A204.1 (cell line): ENCODE measurements at regions not wholly inside any gene's neighbourhood (a gene's known extent, or its start where the extent isn't known, plus 50 kb on each side); places are given as distances from the start of the nearest gene placed in this dataset.
"Not testable (repeated sequence)": the region's sequence is repeated elsewhere in the genome, so short reads cannot be mapped to it uniquely, and the experiment has no call there.

Experiments
- FAIRE-seq: peaks from 2 replicates; lab custom pipeline; 2012; peaks lifted over from hg19 to GRCh38; lab: Jason Lieb, UNC

DNA sequence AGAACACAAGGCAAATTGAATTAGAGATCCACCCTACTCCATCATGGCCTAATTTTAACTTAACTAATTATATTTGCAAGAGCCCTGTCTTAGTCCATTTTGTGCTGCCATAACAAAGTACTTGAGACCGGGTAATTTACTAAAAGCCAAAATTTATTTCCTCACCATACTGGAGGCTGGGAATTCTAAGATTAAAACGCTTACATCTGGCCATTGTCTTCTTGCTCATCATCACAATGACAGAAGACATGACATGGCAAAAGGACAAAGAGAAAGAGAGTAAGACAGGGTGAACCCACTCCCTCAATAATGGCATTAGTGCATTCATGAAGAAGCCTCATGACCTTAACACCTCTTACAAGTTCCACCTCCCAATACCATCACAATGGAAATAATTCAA lies 1068.6 kb downstream of the DNAJB9 start:
- no peak for FAIRE-seq

DNA sequence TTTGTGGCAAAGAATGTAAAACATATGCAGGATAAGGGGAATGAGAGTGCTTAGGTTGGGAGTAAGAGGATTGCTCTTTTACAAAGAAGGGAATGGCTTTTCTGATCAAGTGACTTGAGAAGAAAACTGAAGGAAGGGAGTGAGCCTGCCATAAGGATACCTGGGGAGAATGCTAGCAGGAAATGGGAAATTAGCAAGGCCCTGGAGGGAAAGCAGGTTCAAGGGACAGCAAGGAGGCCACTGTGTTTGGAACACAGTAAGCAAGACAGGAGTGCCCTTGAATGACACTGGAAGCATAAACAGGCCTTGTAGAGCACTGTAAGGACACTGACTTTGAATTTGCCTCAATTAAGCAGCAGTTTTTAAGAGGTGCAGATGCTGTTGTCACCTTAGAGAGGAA lies 1069.9 kb downstream of the DNAJB9 start:
- FAIRE-seq: no peak

DNA sequence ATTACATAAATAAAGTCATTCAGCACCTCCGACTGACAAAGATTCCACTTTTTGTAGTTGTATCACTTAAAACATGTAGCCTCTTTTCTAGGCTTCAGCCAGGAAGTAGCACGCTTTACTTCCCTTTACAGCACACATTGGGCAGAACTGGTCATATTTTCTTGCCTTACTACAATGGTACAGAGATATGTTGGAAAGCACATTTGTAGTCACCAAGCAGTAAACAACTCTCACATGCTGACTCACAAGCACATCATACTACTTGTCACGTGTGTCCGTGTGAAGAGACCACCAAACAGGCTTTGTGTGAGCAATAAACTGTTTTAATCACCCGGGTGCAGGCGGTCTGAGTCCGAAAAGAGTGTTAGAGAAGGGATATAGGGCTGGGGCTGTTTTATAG lies 1071.8 kb downstream of the DNAJB9 start:
- FAIRE-seq: no peak

DNA sequence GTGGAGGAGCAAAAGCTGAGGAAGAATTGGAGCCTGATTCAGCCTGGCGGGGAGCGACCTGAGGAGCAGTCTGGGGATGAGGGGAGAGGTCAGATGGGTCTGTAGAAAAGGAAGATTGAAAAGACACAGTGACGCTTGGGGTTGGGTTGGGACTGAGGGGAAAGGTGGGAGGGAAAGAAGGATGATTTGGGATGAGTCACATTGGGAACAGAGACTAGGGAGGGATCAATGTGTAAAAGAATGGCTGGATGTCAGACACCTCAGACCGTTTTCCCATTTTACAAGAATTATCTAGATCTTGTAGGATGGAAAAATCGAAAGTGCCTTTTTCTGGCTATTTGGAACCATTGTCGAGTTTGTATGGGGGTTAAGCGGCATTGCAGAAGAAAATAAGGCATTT lies 1076.5 kb downstream of the DNAJB9 start:
- FAIRE-seq: no peak

DNA sequence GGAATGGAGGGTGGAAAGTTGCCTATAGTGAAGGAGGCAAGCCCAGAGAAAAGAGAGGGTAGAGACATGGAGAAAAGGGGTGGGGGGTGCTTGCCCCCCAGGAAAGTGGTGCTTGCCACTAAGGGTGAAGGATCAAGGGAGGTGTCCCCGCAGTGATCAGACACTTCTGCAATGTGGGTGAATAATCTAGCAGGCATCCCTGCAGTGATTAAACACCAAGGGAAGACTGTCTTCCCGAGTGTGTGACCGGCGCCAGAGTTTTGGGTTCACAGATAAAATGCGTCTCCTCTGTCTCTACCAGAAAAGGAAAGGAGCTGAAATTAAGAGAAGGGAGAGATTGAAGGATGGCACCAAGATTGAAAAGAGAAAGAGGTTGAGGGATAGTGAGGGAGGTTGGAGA lies 1076.9 kb downstream of the DNAJB9 start:
- not testable (repeated sequence) for FAIRE-seq

DNA sequence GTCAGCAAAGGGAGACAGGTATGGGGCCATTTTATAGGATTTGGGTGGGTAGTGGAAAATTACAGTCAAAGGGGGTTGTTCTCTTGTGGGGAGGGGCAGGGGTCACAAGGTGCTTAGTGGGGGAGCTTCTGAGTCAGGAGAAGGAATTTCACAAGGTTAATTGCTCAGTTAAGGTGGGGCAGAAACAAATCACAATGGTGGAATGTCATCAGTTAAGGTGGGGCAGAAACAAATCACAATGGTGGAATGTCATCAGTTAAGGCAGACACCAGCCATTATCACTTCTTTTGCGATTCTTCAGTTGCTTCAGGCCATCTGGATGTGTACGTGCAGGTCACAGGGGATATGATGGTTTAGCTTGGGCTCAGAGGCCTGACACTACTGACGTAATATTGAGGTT lies 1077.6 kb downstream of the DNAJB9 start:
- not testable (repeated sequence) for FAIRE-seq

DNA sequence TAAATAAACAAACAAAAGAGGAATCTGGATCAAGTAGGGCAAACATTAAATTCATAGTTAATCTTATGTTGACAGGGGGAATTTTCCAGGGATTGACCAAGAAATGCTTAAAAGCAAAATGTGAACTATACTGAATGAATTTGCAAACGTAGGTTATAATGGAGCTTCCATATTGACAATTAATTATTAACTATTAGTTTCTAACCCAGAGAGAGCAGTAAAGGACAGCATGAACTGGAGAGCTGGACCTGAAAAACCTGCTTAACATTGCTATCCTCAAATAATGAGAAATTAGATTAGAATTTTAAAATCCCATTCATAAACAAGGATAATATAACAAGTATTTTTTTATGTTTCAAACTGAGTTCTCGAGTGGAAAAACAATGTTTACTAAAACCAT lies 1089.6 kb downstream of the DNAJB9 start:
- no peak for FAIRE-seq

DNA sequence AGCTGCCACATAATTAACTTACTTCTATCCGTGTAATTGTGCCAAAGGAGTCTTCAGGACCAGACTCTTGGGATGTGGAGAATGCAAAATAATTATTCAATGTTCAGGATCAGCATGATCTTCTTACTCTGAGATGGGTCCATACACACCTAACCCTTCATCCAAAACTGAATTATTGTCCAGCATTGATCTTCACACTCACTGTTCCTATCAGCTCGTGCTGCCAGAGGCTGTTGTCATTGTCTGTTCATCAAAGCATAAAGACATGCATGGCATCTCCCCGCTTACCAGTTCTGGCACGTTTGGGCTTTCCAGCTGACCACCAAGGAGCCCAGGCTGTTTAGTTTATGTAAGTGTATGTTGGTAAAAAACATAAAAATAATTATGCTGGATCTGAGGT lies 1090.7 kb downstream of the DNAJB9 start:
- no peak for FAIRE-seq

DNA sequence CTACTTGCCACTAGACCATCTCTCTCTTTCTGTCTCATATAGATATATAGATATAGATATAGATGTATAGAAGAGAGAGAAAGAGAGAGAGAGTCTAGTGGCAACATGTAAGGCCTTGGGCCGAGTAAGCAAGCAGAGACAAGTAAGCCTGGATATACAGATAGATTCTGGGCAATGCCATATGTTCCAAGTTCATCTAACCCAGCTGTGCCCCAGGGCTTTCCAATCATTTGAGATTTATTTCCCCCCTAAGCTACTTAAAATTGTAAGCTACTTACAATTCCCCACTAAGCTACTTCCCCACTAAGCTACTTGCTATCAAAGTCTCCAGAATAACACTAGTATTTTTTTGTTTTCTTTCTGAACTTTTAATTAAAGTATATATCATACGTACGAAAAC lies 1094.1 kb downstream of the DNAJB9 start:
- FAIRE-seq: no peak

DNA sequence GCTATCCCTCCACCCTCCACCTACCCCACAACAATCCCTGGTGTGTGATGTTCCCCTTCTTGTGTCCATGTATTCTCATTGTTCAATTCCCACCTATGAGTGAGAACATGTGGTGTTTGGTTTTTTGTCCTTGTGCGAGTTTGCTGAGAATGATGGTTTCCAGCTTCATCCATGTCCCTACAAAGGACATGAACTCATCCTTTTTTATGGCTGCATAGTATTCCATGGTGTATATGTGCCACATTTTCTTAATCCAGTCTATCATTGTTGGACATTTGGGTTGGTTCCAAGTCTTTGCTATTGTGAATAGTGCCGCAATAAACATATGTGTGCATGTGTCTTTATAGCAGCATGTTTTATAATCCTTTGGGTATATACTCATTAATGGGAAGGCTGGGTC lies 1117.6 kb downstream of the DNAJB9 start:
- FAIRE-seq: not testable (repeated sequence)

DNA sequence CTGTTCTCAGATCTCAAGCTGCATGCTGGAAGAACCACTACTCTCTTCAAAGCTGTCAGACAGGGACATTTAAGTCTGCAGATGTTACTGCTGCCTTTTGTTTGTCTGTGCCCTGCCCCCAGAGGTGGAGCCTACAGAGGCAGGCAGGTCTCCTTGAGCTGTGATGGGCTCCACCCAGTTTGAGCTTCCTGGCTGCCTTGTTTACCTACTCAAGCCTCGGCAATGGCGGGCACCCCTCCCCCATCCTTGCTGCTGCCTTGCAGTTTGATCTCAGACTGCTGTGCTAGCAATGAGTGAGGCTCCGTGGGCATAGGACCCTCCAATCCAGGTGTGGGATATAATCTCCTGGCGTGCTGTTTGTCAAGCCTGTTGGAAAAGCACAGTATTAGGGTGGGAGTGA lies 1122.9 kb downstream of the DNAJB9 start:
- FAIRE-seq: not testable (repeated sequence)

DNA sequence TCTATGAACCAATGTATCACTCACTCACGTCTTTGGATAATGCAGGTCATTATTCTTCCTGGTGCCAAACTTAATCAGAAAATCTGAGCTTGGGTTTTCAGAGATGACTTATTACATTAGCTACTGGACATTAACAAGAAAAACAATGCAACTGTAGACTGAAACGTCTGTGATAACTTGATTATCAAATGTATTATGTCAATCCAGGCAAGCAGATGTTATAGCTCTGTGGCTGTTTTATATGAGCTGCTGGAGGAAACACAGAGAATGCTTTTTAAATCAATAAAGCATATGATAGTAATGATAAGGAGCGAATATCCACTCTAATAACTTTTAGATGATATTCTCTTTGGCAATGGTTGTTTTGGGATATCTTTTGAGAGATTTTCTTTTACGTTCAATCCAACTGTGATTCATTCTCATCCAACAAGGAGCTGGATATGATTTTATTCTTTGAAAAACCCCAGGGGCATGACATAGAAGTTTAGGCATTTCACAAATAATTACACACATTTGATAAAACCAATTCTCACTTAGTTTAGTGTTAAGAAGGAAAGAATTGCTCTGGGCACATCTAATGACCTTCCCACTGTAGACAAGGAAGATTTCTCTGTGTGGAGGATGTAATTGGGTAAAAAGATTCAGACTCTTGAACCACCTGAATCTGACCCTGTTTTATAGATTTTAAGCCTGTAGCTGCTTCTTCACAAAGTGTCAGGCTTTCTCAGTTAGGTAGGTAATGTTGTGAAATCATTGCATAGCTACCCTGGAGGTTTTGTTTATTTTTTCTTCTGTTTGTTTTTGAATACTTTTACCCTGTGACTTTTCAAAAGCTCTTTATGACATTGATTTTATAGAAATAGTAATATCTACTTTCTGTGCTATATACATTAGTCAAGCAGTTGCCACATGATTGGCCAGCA lies 1124.7 kb downstream of the DNAJB9 start:
- FAIRE-seq: no peak

DNA sequence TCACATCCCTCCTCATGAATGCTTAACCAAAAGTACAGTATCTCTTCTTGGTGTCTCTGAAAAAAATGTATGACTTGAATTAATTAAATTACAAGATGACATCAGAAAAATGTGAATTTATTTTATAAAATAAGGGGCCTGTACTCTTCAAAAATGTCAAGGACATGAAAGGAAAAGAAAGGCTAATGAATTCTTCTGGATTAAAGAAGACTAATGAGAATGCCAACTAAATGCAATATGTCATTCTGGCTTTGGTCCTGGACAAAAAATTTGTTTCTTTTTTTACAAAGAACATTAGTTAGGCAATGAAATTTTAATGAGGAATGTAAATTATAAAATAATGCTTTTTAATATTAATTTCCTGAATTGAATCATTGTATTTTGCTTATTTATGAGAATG lies 1125.7 kb downstream of the DNAJB9 start:
- no peak for FAIRE-seq

DNA sequence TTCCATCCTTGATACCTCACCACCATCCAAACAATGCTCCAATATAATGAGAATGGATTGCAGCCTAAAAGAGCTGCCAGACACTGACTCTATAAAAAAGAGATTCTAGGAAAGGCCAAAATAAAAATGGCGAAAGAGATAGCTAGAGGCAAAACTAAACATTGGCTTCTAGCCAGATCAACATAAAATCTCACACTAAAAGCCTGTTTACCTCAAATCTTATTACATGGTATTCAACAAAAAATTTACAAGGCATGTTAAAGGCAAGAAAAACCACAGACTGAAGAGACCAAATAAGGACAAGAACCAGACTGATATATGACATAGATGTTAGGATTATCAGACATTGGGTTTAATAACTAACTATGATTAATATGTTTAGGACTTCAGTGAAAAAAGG lies 1127.0 kb downstream of the DNAJB9 start:
- FAIRE-seq: no peak

DNA sequence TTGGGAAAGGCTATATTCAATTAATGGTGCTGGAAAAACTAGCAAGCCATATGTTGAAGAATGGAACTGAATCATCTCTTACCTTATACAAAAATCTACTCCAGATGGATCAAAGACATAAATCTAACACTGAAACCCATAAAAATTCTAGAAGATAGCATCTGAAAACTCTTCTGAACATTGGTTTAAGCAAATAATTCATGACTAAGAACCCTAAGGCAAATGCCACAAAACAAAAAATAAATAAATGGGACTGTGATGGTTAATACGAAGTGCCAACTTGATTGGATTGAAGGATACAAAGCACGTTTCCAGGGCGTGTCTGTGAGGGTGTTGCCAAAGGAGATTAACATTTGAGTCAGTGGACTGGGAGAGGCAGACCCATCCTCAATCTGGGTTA lies 1130.0 kb downstream of the DNAJB9 start:
- FAIRE-seq: no peak

DNA sequence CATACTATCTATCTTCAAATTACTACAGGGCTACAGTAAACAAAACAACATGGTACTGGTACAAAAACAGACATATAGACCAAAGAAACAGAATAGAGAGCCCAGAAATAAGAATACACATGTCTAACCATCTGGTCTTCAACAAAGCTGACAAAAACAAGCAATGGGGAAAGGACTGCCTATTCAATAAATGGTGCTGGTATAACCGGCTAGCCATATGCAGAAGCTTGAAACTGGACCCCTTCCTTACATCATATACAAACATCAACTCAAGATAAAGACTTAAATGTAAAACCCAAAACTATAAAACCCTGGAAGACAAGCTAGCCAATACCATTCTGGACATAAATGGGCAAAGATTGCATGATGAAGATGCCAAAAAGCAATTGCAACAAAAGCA lies 1143.7 kb downstream of the DNAJB9 start:
- FAIRE-seq: no peak

DNA sequence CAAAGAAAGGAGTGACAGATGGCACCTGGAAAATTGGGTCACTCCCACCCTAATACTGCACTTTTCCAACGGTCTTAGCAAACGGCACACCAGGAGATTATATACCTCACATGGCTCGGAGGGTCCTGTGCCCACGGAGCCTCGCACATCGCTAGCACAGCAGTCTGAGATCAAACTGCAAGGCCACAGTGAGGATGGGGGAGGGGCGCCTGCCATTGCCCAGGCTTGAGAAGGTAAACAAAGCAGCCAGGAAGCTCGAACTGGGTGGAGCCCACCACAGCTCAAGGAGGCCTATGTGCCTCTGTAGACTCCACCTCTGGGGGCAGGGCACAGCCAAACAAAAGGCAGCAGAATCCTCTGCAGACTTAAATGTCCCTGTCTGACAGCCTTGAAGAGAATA lies 1149.7 kb downstream of the DNAJB9 start:
- not testable (repeated sequence) for FAIRE-seq

DNA sequence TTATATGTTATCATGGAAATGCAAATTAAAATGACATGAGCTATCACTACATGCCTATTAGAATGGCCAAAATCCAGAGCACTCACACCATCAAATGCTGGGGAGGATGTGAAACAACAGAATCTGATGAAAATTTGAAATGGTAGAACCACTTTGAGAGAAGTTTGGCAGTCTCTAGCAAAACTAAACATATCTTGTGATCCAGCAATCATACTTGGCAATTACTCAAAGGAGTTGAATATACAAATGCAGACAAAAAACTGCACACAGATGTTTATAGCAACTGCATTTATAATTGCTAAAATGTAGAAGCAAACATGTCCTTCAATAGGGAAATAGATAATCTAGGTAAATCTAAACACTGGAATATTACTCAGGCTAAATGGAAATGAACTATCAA lies 1164.9 kb downstream of the DNAJB9 start:
- no peak for FAIRE-seq

DNA sequence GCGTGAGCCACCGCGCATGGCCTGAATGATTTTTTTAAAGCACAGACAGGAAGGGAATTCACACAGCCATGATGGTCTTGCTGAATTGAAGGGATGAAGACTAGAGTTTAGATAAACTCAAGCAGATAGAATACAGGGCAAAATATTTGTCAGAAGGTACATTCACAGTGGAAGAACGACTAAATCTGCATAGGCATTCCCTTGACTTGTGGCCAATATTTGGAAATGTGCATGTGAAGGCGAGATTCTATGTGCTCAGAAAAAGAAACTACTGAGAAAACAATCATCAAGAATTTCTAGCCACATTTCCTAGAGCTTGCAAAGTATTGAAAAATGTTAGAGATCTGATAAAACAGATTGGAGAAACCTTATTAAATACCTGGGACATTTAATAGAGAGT lies 1166.2 kb downstream of the DNAJB9 start:
- FAIRE-seq: no peak

DNA sequence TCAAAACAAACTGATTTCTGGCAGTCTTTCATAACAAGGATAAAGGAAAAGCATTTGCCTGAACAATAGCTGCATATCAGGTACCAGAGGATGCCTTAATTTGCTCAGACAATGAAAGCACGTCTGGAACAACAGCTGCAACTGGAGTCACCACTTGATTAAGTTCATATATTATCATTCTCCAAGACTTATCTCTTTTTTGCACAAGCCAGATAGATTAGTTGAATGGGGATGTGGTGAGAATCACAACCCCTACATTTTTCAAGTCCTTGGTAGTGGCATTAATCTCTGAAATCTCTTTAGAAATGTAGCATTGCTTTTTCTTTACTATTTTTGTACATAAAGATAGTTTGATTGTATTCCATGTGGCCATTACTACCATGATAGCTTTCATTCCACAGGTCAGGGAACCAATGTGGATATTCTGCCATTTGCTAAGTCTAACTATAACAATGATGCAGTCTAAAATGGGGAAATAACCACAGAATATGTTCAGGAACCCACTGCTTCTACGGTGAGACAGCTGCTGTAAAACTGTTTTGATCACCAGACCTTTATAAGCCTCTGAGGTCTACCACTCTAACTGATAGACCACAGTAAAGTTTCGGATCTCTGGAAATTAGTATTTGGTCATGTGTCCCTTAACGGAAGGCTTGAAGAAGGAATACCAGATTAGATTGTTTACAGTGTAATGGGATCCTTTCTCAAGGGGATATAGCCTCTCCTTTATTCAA lies 1176.2 kb downstream of the DNAJB9 start:
- FAIRE-seq: no peak

DNA sequence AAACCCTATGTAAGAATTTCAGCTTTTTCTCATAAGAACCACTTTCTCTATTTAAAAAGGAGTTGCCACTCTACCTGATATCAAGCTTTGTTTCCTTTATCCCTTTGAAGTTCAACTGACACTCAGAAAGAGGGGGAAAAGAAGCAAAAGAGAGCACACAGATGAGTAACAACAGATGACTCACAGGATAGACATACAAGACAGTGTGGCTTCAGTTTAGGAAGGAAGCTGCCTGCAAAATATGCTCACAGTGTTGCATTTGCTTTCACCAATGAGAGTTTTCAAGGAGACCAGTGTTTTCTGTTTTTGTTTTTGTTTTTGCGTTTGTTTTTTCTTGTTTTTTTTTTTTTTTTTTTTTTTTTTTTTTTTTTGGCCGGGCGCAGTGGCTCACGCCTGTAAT lies 1181.6 kb downstream of the DNAJB9 start:
- no peak for FAIRE-seq

DNA sequence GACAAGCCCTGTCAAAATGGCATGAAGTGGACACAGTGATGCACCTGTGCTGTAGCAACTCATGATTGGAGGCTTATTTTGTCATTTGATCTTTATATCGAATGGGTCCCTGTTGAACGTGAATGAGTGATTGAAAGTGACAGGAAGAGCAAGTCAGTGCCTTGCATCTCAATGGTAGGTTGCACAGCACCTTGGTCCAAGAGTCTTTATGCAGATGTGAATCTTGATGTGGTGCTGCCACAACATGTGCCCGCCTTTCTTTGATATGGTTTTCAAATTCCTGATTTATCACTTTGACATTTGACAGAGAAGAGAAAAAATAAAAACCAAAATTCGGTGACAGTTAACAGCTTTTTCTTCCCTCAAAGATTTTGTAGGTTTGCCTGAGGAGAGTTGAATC lies 1182.4 kb downstream of the DNAJB9 start:
- no peak for FAIRE-seq

DNA sequence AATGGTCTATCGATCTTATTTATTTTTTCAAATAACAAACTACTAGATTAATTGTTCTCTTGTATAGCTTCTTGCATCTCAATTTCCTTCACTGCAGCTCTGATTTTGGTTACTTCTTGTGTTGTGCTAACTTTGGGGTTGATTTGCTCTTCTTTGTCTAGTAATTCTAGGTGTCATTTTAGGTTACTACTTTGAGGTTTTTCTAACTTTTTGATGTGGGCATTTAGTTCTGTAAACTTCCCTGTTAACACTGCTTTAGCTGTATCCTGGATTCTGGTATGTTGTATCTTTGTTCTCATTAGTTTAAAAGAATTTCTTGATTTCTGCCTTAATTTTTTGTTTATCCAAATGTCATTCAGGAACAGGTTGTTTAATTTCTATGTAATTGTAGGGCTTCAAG lies 1188.0 kb downstream of the DNAJB9 start:
- no peak for FAIRE-seq

DNA sequence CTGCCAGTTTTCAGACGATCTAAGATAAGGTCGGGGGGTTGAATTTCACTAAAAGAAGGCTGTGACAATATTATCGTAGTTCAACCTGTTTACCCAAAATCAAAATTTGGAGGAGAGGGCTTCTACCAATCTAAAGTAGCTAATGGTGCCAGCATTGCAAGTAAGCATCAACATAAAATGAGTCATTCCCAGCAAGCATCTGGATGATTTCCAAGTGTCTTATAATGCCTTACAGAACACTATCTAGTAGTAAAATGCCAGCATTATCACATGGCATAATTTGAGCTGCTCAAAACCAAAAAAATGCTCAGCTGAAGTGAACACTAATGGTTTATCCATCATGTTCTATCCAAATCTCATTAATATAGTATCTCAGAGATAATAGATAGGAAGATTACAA lies 1193.9 kb downstream of the DNAJB9 start:
- FAIRE-seq: no peak
